GM23248 (cell line): ENCODE measurements at regions not wholly inside any gene's neighbourhood (a gene's known extent, or its start where the extent isn't known, plus 50 kb on each side); places are given as distances from the start of the nearest gene placed in this dataset.

Source experiments
- EZH2 ChIP-seq: fragments of 200-600 bp; sonication (generic); IDR thresholded peaks from 2 replicates; pipeline ENCODE4 v1.6.1; 2018; ENCODE audit warnings: antibody characterized with exemption, mild to moderate bottlenecking; ENCODE audit not compliant: insufficient read depth, poor library complexity, severe bottlenecking
- EZH2phosphoT487 ChIP-seq: fragments of 200-600 bp; sonication (generic); IDR thresholded peaks from 2 replicates; pipeline ENCODE4 v1.6.1; 2018; ENCODE audit warnings: antibody characterized with exemption, moderate library complexity, mild to moderate bottlenecking, low read depth; ENCODE audit not compliant: insufficient read depth

DNA sequence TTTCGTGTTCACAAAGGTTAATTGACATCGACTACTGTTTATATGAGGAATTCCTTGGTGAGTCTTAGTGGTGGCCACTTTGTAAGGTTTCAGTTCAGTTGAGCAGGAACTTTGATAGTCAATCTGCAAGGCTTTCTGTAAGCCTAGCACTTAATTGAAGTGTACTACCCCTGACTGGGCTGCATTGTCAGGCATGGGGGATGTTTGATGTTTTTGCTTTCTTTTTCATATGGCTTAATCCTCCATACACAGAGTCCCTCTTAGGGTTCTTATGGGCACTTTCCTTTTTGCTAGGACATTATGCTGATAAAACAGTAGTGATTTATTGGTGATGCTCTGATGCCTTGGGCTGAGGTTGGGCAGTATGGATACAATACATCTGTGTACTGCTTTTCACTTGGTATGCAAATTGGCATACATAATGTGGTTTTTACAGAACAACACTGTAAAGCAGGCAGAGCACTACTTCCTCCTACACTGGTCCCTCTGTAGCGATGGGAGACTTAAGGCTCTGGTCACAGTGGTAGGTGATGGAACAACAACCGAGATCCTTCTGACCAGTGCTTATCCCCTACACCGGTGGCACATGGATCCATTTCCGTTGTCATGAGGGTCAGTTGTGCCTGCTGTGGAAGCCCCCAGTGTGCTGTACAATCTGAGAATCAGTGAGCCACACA lies 261.0 kb downstream of the MFSD1 start:
- TF ChIP-seq EZH2, result no peak
- no peak for TF ChIP-seq EZH2phosphoT487
